22Rv1 (cell line): ENCODE measurements at regions not wholly inside any gene's neighbourhood (a gene's known extent, or its start where the extent isn't known, plus 50 kb on each side); places are given as distances from the start of the nearest gene placed in this dataset.
"Not testable (repeated sequence)": the region's sequence is repeated elsewhere in the genome, so short reads cannot be mapped to it uniquely, and the experiment has no call there.

ENCODE experiments used
- H3K27ac ChIP-seq: fragments of 450-650 bp; 2 replicates; pipeline ENCODE4 v1.5.1; 2017
- ZFX ChIP-seq: fragments of 450-650 bp; IDR thresholded peaks from 2 replicates; pipeline ENCODE4 v1.6.1; 2017; ENCODE audit warnings: antibody characterized with exemption, borderline replicate concordance
- TF ChIP-seq, protein P1 (sequence below): fragments of 450-650 bp; IDR thresholded peaks from 2 replicates; pipeline ENCODE4 v1.5.1; 2017; ENCODE audit warnings: mild to moderate bottlenecking

DNA sequence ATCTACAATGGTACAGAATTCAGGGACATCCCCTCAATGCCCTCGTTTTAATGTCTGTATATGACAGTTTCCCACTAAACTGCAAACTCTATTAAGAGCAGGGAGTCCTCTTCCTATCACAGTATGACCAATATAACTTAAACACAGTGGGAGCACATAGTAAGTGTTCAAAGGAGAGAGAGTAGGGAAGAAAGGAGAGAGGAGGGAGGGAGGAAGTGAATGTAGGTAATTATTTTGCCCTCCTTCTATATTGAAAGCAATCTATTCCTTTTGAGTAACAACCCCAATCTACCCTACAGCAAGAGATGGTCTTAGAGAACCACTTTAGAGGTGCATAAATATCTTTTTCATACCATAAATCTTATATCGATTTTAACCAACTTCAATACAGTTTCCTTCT lies 121.4 kb downstream of the MRPL39 start:
- no peak overlapping the region for H3K27ac ChIP-seq
- TF ChIP-seq, protein P1, sequence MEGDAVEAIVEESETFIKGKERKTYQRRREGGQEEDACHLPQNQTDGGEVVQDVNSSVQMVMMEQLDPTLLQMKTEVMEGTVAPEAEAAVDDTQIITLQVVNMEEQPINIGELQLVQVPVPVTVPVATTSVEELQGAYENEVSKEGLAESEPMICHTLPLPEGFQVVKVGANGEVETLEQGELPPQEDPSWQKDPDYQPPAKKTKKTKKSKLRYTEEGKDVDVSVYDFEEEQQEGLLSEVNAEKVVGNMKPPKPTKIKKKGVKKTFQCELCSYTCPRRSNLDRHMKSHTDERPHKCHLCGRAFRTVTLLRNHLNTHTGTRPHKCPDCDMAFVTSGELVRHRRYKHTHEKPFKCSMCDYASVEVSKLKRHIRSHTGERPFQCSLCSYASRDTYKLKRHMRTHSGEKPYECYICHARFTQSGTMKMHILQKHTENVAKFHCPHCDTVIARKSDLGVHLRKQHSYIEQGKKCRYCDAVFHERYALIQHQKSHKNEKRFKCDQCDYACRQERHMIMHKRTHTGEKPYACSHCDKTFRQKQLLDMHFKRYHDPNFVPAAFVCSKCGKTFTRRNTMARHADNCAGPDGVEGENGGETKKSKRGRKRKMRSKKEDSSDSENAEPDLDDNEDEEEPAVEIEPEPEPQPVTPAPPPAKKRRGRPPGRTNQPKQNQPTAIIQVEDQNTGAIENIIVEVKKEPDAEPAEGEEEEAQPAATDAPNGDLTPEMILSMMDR: no peak
- TF ChIP-seq ZFX: no peak

DNA sequence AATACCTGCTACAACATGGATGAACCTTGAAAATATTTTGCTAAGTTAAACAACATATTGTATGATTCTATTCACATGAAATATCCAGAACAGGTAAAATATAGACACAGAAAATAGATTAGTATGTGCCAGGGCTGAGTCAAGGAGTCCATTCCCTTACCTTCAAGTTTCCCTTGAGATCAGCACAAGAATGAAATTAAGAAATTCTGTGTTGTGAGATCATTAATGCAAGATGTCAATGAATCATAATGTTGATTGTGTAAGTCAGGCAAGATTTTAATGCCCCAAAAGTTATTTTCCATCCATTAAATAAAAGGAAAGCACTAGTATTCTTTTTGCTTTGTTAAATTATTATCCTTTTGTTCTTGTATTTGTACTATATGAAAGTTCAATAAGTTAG lies 139.4 kb downstream of the MRPL39 start:
- H3K27ac ChIP-seq: no peak overlapping the region
- TF ChIP-seq, protein P1: no peak
- no peak for TF ChIP-seq ZFX

DNA sequence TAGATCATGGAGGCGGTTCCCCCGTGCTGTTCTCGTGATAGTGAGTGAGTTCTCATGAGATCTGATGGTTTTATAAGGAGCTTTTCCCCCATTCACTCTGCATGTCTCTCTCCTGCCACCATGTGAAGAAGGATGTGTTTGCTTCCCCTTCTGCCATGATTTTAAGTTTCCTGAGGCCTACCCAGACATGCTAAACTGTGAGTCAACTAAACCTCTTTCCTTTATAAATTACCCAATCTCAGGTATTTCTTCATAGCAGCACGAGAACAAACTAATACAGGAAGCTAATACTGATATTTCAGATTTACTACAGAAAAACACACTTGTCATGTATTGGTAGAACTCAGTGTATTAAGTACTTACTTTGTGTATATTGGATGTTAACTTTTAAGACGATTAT lies 140.2 kb downstream of the MRPL39 start:
- H3K27ac ChIP-seq: not testable (repeated sequence)

DNA sequence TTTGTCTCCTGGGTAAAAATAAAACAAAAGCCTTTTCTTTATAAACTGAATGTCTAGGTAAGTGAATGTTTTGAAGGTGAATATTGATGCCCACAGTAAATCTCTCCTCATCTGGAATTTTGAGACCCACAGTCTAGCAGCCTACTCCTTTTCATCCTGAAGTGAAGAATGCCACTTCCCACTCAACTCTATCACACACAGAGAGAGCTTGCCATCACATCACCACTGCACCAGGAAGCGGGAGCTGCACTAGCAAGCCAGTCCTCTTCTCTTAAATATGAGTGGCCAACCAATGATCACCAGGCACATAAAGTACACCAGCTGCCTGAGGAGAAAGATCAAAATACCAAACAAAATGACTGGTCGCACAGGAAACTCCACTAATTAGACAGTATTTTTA lies 140.8 kb downstream of the MRPL39 start:
- H3K27ac ChIP-seq: no peak overlapping the region
- TF ChIP-seq, protein P1: no peak
- no peak for TF ChIP-seq ZFX

DNA sequence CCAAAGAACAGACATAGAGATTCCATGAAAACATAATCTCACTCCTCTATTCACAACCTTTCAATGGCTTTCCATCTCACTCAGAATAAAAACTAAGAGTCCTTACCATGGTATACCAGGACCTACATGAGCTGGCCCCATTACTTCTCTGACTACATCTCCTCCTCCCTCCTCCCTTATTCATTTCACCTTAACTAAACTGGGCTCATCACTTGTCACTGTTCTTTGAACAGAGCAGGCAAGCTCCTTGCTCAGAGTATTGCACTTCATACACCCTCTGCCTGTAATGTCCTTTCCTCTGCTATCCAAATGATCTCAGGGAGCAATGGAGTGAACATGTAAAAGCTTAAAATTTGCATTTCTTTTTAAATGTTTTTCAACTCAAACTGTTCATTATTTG lies 142.0 kb downstream of the MRPL39 start:
- TF ChIP-seq, protein P1: no peak
- TF ChIP-seq ZFX: no peak
- H3K27ac ChIP-seq: no peak overlapping the region

DNA sequence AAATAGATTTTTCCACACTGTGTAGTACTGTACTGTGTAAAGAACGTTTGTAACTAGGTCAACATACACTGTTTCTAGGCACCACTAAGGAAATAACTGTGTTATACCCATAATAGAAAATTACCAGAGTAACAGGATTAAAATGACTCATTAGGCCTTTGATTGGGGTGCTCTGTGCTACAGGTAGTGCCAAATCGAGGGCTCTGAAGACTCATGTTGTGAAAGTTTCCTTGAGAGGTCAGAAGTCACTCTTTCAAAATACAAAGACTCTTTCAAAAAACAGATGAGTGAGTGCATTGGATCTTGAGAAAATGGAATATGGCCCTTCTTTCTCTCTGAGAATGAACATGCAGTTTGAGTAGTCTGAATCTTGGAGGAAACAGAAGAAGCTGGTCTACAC lies 143.0 kb downstream of the MRPL39 start:
- no peak overlapping the region for H3K27ac ChIP-seq
- TF ChIP-seq, protein P1: no peak
- no peak for TF ChIP-seq ZFX

DNA sequence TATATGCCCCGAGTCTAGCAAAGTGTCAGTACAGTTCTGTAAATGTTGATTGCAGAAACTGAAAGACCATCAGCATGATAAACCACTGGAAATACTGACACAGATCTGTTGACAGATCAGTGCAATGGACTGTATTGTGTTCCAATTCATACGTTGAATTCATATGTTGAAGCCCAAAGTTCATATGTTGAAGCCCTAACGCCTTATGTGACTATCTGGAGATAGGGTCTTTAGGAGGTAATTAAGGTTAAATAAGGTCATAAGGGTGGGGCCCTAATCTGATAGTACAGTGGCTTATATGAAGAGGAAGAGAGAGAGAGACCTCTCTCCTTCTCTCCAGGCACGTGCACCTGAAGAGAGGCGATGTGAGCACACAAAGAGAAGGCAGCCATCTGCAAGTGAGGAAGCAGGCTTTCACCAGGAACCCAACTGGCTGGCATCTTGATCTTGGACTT lies 144.7 kb downstream of the MRPL39 start:
- H3K27ac ChIP-seq: no peak overlapping the region
- TF ChIP-seq, protein P1: no peak
- no peak for TF ChIP-seq ZFX

DNA sequence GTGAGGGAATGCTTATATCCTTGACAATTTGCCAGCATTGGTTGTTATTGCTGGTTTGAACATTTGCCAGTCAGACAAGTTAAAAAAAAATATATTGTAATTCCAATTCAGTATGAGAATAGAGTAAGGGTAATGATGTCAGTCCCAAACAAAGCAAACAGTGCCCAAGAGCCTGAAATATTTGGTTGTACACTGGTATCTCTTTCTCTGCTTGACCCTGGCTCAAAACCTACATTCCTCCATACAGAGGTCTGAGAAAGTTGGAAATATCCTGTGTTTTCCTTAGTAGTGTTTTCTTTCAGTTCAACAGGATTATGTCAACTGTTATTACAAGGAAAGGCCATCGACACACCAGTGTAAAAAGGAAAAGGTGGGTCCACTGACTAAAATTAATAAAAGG lies 145.6 kb downstream of the MRPL39 start:
- H3K27ac ChIP-seq: no peak overlapping the region
- no peak for TF ChIP-seq ZFX
- TF ChIP-seq, protein P1: no peak
